Lower leg skin (tissue), 3 donors: ENCODE measurements at regions not wholly inside any gene's neighbourhood (a gene's known extent, or its start where the extent isn't known, plus 50 kb on each side); places are given as distances from the start of the nearest gene placed in this dataset.

Experiments used
- CTCF ChIP-seq, 3 donors: fragments of 450-650 bp; IDR thresholded peaks; one replicate each; pipeline ENCODE4 v1.5.1; 2016; ENCODE audit warnings: antibody characterized with exemption in 3 of 3, mild to moderate bottlenecking in 3 of 3, moderate library complexity in 2 of 3
- POLR2A ChIP-seq, 2 donors: fragments of 450-650 bp; IDR thresholded peaks; one replicate each; pipeline ENCODE4 v1.6.1; 2016 to 2017; ENCODE audit warnings: antibody characterized with exemption in 2 of 2, mild to moderate bottlenecking in 1 of 2, moderate library complexity in 1 of 2

- no peak for TF ChIP-seq CTCF (IDR thresholded peaks at IDR 0.05)
- no peak for TF ChIP-seq POLR2A (IDR thresholded peaks at IDR 0.05)
Measured at GRCh38 chr6:102631921-102632320, 1238.4 kb downstream of the GRIK2 start.
